IMR-90 (cell line): ENCODE measurements at regions not wholly inside any gene's neighbourhood (a gene's known extent, or its start where the extent isn't known, plus 50 kb on each side); places are given as distances from the start of the nearest gene placed in this dataset.

ENCODE experiments used
- BHLHE40 ChIP-seq: fragments of 150-350 bp; IDR thresholded peaks from 2 replicates; pipeline ENCODE4 v1.6.1; 2016; ENCODE audit warnings: mild to moderate bottlenecking, low read depth, low read length
- CEBPB ChIP-seq: IDR thresholded peaks from 2 replicates; pipeline ENCODE4 v1.6.1; 2012; ENCODE audit warnings: low read depth, low read length, improper control_type of control experiment
- FOS ChIP-seq: fragments of 150-350 bp; IDR thresholded peaks from 2 replicates; pipeline ENCODE4 v1.6.1; 2016; ENCODE audit warnings: low read depth, low read length
- MXI1 ChIP-seq: IDR thresholded peaks from 2 replicates; pipeline ENCODE4 v1.6.1; 2012; ENCODE audit warnings: low read depth, mild to moderate bottlenecking, low read length, moderate library complexity, borderline replicate concordance
- NFE2L2 ChIP-seq: fragments of 150-350 bp; IDR thresholded peaks from 2 replicates; pipeline ENCODE4 v1.6.1; 2016; ENCODE audit warnings: low read depth, mild to moderate bottlenecking, low read length
- POLR2A ChIP-seq: IDR thresholded peaks from 2 replicates; pipeline ENCODE4 v1.6.1; 2012; ENCODE audit warnings: mild to moderate bottlenecking, low read depth, low read length
- RFX5 ChIP-seq: IDR thresholded peaks from 2 replicates; pipeline ENCODE4 v1.8.0; 2012; ENCODE audit warnings: low read depth, mild to moderate bottlenecking, low read length, moderate library complexity
- SMC3 ChIP-seq: fragments of 150-350 bp; IDR thresholded peaks from 2 replicates; pipeline ENCODE4 v1.6.1; 2016; ENCODE audit warnings: low read depth, mild to moderate bottlenecking, antibody characterized with exemption, low read length, moderate library complexity
- TF ChIP-seq, protein P1 (sequence below): conservative IDR thresholded peaks from 2 replicates; pipeline ENCODE4 v1.5.1; 2012; ENCODE audit warnings: mild to moderate bottlenecking, low read depth, low read length, improper control_type of control experiment
- TF ChIP-seq, protein P2 (sequence below): fragments of 150-350 bp; IDR thresholded peaks from 2 replicates; pipeline ENCODE4 v1.6.1; 2017; ENCODE audit warnings: mild to moderate bottlenecking, antibody characterized with exemption, low read length, low read depth
- TF ChIP-seq, protein P3 (sequence below): fragments of 150-350 bp; IDR thresholded peaks from 2 replicates; pipeline ENCODE4 v1.6.1; 2016; ENCODE audit warnings: low read depth, mild to moderate bottlenecking, low read length, moderate library complexity, borderline replicate concordance

- TF ChIP-seq CEBPB: no peak
- TF ChIP-seq, protein P1, sequence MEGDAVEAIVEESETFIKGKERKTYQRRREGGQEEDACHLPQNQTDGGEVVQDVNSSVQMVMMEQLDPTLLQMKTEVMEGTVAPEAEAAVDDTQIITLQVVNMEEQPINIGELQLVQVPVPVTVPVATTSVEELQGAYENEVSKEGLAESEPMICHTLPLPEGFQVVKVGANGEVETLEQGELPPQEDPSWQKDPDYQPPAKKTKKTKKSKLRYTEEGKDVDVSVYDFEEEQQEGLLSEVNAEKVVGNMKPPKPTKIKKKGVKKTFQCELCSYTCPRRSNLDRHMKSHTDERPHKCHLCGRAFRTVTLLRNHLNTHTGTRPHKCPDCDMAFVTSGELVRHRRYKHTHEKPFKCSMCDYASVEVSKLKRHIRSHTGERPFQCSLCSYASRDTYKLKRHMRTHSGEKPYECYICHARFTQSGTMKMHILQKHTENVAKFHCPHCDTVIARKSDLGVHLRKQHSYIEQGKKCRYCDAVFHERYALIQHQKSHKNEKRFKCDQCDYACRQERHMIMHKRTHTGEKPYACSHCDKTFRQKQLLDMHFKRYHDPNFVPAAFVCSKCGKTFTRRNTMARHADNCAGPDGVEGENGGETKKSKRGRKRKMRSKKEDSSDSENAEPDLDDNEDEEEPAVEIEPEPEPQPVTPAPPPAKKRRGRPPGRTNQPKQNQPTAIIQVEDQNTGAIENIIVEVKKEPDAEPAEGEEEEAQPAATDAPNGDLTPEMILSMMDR: no peak
- TF ChIP-seq SMC3: no peak
- no peak for TF ChIP-seq MXI1
- no peak for TF ChIP-seq NFE2L2
- no peak for TF ChIP-seq POLR2A
- TF ChIP-seq, protein P2, sequence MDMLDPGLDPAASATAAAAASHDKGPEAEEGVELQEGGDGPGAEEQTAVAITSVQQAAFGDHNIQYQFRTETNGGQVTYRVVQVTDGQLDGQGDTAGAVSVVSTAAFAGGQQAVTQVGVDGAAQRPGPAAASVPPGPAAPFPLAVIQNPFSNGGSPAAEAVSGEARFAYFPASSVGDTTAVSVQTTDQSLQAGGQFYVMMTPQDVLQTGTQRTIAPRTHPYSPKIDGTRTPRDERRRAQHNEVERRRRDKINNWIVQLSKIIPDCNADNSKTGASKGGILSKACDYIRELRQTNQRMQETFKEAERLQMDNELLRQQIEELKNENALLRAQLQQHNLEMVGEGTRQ: no peak
- TF ChIP-seq BHLHE40: no peak
- TF ChIP-seq, protein P3, sequence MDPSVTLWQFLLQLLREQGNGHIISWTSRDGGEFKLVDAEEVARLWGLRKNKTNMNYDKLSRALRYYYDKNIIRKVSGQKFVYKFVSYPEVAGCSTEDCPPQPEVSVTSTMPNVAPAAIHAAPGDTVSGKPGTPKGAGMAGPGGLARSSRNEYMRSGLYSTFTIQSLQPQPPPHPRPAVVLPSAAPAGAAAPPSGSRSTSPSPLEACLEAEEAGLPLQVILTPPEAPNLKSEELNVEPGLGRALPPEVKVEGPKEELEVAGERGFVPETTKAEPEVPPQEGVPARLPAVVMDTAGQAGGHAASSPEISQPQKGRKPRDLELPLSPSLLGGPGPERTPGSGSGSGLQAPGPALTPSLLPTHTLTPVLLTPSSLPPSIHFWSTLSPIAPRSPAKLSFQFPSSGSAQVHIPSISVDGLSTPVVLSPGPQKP: no peak
- no peak for TF ChIP-seq FOS
- TF ChIP-seq RFX5: no peak
Observed at GRCh38 chr10:90317172-90317571, 540.7 kb downstream of the HTR7 start.
